GM18507 (cell line): ENCODE measurements at regions not wholly inside any gene's neighbourhood (a gene's known extent, or its start where the extent isn't known, plus 50 kb on each side); places are given as distances from the start of the nearest gene placed in this dataset.

ENCODE experiments used
- DNase-seq: peaks from one replicate; pipeline ENCODE4 v3.0.0; 2011; ENCODE audit warnings: low read depth; ENCODE audit not compliant: insufficient read length; ENCODE audit errors: extremely low spot score
- FAIRE-seq: peaks from 2 replicates; lab custom pipeline; 2011; peaks lifted over from hg19 to GRCh38; lab: Jason Lieb, UNC

DNA sequence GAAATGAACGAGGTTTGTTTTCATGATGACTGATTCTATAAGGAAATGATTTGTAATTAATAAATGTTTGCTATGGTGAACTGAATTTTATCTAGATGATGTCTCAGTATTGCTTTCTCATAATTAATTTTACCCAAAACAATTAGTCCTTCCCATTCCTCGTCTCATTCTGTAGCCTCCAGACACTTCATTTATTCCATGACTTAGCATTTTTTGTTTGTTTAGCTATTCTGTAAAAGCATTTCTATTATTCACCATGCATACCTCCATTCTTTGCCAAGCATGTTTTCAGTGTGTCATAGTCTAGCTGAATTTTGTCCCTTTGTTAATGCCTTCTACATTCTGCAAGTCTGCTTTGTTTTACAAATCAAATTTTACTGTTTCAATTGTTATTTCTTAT is 137.4 kb upstream of the RPL10L start:
- FAIRE-seq (no peak), DNase-seq (no peak)

DNA sequence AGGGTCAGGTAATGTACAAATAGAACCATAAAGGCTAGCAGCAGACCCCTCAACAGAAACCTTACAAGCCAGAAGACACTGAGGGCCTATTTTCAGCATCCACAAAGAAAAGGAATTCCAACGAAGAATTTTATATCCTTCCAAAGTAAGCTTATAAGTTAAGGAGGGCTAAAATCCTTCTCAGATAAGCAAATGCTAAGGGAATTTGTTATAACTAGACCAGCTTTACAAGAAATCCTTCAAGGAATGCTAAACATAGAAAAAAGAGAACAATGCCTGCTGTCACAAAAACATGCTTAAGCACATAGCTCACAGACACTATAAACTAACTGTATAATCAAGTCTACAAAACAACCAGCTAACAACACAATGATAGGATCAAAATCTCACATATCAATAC is 130.7 kb upstream of the RPL10L start:
- FAIRE-seq = no peak
- DNase-seq = no peak

DNA sequence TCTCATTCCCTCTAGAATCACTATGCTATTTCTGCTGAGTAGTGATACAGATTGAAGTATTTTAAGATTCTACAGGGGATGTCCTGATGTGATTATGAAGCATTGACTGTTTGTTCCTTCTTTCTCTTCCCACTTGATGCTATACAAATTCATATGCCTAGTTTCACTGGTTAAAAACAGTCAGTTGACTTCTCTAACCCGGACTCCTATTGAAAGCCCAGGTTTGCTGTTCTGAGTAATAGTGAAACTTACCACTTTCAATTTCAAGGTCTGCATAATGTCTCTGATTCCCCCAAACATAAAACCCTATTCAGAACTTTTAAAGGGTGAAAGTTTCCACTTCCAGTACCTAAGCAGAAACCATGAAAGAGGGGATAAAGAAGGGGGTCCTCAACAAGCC is 117.7 kb upstream of the RPL10L start:
- peak; percentile 71 for FAIRE-seq

DNA sequence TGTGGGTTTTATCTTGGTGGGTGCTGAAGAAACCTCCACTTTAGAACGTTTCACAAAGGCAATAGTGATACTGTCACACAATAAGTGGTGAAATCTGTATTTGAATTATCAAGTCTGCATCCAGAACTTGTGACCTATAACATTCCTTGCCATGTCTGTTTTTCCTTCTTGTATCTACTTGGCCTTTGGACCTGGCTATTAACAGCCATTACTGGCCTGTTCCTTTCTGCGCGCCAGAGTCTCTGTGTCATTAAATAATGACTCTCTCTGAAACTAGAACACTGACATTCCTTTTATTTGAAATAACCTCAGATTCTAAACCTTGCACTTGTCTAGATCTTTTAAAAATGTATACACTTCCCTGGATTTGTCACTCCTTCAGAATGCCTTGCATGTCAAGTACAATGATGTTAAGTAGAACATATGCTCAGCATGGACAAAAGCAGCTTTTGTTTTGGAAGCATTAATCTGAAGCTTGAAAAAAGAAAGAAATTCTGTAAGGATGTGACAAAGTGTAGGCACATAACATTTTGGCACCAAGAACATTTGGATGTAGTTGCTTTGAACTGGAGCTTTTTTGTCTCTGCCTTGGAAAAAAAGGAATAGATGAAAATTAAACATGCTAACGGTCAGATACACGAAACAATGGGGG is 95.5 kb upstream of the RPL10L start:
- FAIRE-seq = no peak
- DNase-seq = no peak

More for the DNA sequence above, 117.7 kb upstream of the RPL10L start:
- DNase-seq = no peak

DNA sequence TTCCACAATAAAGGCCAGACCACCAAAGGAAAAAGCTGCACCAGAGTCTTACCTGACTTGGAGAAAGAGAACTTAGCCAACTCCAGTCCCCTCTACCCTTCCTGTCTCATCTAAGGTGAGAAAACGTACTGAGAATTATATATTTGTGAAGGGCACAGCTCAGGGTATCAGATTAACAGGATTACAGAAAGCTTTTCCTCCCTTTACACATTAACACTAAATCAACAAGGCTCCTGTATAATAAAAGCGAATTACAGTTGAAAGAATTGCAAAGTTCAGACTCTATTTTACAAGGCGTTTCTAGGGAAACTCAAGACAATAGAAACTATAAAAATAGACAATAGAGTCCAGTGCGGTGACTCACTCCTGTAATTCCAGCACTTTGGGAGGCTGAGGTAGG is 82.7 kb upstream of the RPL10L start:
- FAIRE-seq = no peak
- DNase-seq = no peak

DNA sequence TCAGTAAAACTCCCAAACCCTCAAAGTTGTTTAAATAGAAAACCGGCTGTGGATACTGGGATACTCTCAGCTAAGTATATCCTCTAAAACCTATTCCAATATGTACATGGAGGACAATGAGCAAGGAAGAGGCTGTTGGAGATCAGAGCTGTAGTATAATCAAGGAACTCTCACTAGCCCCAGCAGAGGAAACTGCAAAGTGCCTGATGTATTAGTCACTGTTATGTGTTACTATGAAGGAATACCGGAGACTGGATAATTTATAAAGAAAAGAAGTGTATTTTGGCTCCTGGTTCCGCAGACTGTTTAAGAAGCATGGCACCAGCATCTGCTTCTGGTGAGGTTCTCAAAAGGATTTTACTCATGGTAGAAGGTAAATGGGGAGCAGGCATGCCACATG is 65.6 kb upstream of the RPL10L start:
- no peak for DNase-seq
- FAIRE-seq = no peak
